ENCODE measurements at regions not wholly inside any gene's neighbourhood (a gene's known extent, or its start where the extent isn't known, plus 50 kb on each side); places are given as distances from the start of the nearest gene placed in this dataset.

DNA sequence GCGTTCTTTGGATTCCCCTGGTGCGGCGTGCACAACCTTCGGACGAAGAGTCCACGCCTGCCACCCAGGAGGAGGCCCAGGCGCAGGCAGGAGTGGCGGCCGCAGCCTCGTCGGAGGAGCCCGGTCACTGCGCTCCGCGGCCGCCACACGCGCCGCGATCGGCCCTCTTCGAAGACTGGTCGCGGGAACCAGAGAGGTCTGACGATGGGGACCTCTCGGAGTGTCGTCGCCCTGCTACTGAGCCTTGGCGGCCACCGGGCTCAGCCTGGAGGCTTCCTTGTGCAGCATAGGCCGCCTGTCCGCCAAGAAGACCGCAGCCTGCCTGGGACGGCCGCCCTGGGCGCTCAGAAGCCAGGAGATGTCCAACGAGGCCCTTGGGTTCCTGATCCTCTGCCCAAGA lies 112.5 kb upstream of the SELENOP start:
- Histone ChIP-seq H3K27me3 (no peaks in the 10 kb centered on the region), H3K36me3 (replicated peaks in 1 of 2) (no peaks in the 10 kb centered on the region), H3K4me1 (replicated peaks in 1 of 2) (no peaks in the 10 kb centered on the region), H3K4me3 (no peak overlapping the region), H3K9me3 (replicated peaks in 1 of 3) (no peaks in the 10 kb centered on the region), H3K27ac (no peak overlapping the region)
- intact Hi-C loops (cut with DNase I), result no loop called here
- no peak for TF ChIP-seq POLR2A (IDR thresholded peaks at IDR 0.05)
- TF ChIP-seq, protein P1, sequence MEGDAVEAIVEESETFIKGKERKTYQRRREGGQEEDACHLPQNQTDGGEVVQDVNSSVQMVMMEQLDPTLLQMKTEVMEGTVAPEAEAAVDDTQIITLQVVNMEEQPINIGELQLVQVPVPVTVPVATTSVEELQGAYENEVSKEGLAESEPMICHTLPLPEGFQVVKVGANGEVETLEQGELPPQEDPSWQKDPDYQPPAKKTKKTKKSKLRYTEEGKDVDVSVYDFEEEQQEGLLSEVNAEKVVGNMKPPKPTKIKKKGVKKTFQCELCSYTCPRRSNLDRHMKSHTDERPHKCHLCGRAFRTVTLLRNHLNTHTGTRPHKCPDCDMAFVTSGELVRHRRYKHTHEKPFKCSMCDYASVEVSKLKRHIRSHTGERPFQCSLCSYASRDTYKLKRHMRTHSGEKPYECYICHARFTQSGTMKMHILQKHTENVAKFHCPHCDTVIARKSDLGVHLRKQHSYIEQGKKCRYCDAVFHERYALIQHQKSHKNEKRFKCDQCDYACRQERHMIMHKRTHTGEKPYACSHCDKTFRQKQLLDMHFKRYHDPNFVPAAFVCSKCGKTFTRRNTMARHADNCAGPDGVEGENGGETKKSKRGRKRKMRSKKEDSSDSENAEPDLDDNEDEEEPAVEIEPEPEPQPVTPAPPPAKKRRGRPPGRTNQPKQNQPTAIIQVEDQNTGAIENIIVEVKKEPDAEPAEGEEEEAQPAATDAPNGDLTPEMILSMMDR (IDR thresholded peaks at IDR 0.05), result no peak
- no peak for DNase-seq
- 69 to 83% (median 71%) methylated on average over 29 to 37 of the region's 37 CpGs for WGBS, 4 donors

DNA sequence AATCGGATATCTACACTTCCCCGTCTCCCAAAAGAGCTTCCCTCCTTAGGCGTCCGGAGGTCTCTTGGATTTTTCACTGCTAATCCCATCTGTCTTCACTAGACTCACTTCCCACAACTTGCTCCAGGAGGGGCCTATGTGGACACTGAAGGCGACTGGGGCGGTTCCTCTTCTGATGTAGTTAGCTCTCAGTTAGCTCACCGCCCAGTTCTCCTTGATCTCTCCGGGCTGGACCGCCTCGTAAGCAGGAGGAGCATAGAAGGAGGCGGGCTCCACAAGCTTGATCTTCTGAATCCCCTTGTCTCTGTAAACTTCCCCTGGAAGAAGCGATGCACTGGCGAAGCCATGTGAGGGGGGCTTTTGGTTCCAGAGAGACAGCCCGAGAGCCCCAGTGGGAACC lies 112.0 kb upstream of the SELENOP start:
- 76 to 81% (median 80%) methylated on average over 11 to 14 of the region's 14 CpGs for WGBS, 4 donors
- no peak for TF ChIP-seq POLR2A (IDR thresholded peaks at IDR 0.05)
- TF ChIP-seq, protein P1 (IDR thresholded peaks at IDR 0.05), result no peak

DNA sequence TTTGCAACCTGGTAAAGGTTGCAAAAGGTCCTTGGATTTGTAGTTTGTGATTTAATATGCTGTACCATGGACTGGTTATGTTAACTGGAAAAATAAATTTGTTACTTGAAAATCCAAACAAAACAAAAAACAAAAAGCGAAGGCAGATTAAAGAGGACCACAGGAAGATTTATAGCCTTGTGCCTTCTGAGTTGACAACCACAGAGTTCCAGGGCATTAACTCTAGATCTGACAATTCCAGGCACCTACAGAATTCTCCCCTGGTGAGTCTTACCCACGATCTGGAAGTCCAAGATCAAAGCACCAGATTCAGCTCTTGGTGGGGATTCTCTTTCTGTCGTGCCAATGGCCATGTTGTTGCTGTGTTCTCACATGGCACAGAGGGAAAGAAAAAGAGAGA lies 107.9 kb upstream of the SELENOP start:
- intact Hi-C loops (cut with DNase I), result loop anchor here in 1 of 2 donors (10.0 kb wide), 1 partner anchor 65 kb away; no protein-coding TSS in a partner anchor

More for the DNA sequence above, 112.0 kb upstream of the SELENOP start:
- Histone ChIP-seq H3K9me3 (replicated peaks in 1 of 3) (no peaks in the 10 kb centered on the region), H3K4me3 (no peak overlapping the region), H3K27ac (no peak overlapping the region), H3K27me3 (no peaks in the 10 kb centered on the region), H3K36me3 (replicated peaks in 1 of 2) (no peaks in the 10 kb centered on the region), H3K4me1 (replicated peaks in 1 of 2) (no peaks in the 10 kb centered on the region)
- DNase-seq, result no peak
- intact Hi-C loops (cut with DNase I), result no loop called here

DNA sequence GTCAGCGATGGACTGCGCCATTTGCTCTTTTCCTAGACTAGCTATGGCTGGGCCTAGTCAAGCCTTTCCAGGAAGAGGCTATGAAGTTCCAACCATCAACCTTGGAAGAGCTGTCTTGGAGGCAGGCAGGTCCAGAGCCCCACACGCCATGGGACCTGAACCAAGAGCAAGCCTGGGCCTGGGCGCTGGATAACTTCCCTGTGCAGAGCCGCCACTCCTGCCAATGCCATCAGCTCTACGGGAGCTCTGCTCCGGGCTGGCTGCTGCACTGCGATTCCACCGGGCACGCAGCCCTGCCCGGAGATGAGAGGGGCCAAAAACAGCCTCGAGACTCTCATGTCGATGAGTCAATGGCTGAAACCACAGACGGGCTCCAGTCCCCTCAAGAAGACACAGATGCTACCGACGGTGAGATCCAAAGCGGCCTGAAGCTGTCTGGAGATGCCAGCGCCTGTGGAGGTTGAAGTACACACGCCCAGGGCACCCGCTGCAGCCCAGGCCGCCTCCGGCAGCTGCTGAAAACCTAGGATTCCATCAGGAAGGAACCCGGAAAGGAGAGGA lies 103.7 kb upstream of the SELENOP start:
- DNase-seq, result no peak
- TF ChIP-seq, protein P1 (IDR thresholded peaks at IDR 0.05), result no peak
- TF ChIP-seq POLR2A (IDR thresholded peaks at IDR 0.05), result no peak
- intact Hi-C loops (cut with DNase I), result loop anchor here in 1 of 2 donors (10.0 kb wide), 1 partner anchor 69 kb away; no protein-coding TSS in a partner anchor
- H3K27ac ChIP-seq, result no peak overlapping the region
- H3K9me3 ChIP-seq (replicated peaks in 1 of 3), result no peaks in the 10 kb centered on the region
- no peaks in the 10 kb centered on the region for H3K27me3 ChIP-seq
- H3K4me1 ChIP-seq (replicated peaks in 1 of 2), result no peaks in the 10 kb centered on the region
- no peaks in the 10 kb centered on the region for H3K36me3 ChIP-seq (replicated peaks in 1 of 2)
- no peak overlapping the region for H3K4me3 ChIP-seq
- WGBS, 4 donors, result 86 to 93% (median 89%) methylated on average over 3 to 23 of the region's 23 CpGs

More for the DNA sequence above, 107.9 kb upstream of the SELENOP start:
- TF ChIP-seq POLR2A (IDR thresholded peaks at IDR 0.05), result no peak
- TF ChIP-seq, protein P1 (IDR thresholded peaks at IDR 0.05), result no peak
- whole genome bisulfite sequencing, 4 donors, result 61 to 65% (median 62%) methylated on average over 3 of the region's 3 CpGs
- H3K4me3 ChIP-seq, result no peak overlapping the region
- H3K9me3 ChIP-seq (replicated peaks in 1 of 3), result no peaks in the 10 kb centered on the region
- H3K27ac ChIP-seq, result no peak overlapping the region
- DNase-seq, result no peak
- no peaks in the 10 kb centered on the region for H3K4me1 ChIP-seq (replicated peaks in 1 of 2)
- no peaks in the 10 kb centered on the region for H3K36me3 ChIP-seq (replicated peaks in 1 of 2)
- H3K27me3 ChIP-seq, result no peaks in the 10 kb centered on the region

All from adrenal gland (tissue), 9 donors.